ENCODE measurements at regions not wholly inside any gene's neighbourhood (a gene's known extent, or its start where the extent isn't known, plus 50 kb on each side); places are given as distances from the start of the nearest gene placed in this dataset.
"Not testable (repeated sequence)": the region's sequence is repeated elsewhere in the genome, so short reads cannot be mapped to it uniquely, and the experiment has no call there.

GRCh38 chr21:9832751-9833150 is 688.6 kb upstream of the TPTE start:
- TF ChIP-seq, protein P1, sequence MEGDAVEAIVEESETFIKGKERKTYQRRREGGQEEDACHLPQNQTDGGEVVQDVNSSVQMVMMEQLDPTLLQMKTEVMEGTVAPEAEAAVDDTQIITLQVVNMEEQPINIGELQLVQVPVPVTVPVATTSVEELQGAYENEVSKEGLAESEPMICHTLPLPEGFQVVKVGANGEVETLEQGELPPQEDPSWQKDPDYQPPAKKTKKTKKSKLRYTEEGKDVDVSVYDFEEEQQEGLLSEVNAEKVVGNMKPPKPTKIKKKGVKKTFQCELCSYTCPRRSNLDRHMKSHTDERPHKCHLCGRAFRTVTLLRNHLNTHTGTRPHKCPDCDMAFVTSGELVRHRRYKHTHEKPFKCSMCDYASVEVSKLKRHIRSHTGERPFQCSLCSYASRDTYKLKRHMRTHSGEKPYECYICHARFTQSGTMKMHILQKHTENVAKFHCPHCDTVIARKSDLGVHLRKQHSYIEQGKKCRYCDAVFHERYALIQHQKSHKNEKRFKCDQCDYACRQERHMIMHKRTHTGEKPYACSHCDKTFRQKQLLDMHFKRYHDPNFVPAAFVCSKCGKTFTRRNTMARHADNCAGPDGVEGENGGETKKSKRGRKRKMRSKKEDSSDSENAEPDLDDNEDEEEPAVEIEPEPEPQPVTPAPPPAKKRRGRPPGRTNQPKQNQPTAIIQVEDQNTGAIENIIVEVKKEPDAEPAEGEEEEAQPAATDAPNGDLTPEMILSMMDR (IDR thresholded peaks at IDR 0.05 in 2 of 3, conservative IDR thresholded peaks at IDR 0.05 in 1 of 3; ENCODE audit: borderline replicate concordance in 1 of 3, insufficient read depth in 1 of 3, low read depth in 2 of 3, low read length in 2 of 3): not testable (repeated sequence)
- TF ChIP-seq EGR1 (IDR thresholded peaks at IDR 0.05; ENCODE audit: low read depth); POLR2AphosphoS5 (IDR thresholded peaks at IDR 0.05; ENCODE audit: low read depth, low read length); FOSL1 (IDR thresholded peaks at IDR 0.05; ENCODE audit: low read depth); YY1 (IDR thresholded peaks at IDR 0.05; ENCODE audit: extremely low read depth, insufficient replicate concordance, low read depth, low read length); TCF7L2 (IDR thresholded peaks at IDR 0.05; ENCODE audit: borderline replicate concordance, extremely low read depth, insufficient read depth, insufficient read length); EZH2 (IDR thresholded peaks at IDR 0.05); POLR2A (IDR thresholded peaks at IDR 0.05; ENCODE audit: borderline replicate concordance, extremely low read depth, insufficient read depth, insufficient read length): not testable (repeated sequence)

Data from HCT116 (cell line).